KBM-7 (cell line): ENCODE measurements at regions not wholly inside any gene's neighbourhood (a gene's known extent, or its start where the extent isn't known, plus 50 kb on each side); places are given as distances from the start of the nearest gene placed in this dataset.
"Not testable (repeated sequence)": the region's sequence is repeated elsewhere in the genome, so short reads cannot be mapped to it uniquely, and the experiment has no call there.

Source experiments
- DNase-seq: peaks from one replicate; pipeline ENCODE4 v3.0.0-alpha.2; 2015
- in situ Hi-C: fragments of 300-500 bp; cut with MboI; formaldehyde crosslinking; loops from 2 replicates; pipeline ENCODE4 v1.14.3; 2020; ENCODE audit warnings: low sequenced_read_pairs, low pct_unique_long_range_greater_than_20kb, mixed read lengths

DNA sequence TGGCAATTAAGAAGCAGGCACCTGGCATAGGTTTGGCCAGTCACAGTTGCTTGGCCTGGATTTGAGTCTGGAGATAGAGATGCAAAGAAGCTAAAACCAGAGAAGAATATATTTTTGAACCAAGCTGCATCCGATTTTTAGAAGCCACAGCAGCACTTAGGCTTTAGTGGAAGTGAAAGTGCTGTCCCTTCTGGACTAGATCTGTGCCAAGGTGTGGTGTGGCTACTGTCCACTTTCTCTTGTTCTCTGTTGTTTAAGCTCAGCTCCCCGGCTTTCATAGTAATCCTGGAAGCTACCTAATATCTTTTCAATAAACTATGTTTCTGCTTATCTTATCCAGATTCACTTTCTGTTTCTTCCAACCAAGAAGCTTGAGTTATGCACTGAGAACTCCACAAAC lies 183.4 kb upstream of the THRB start:
- no peak for DNase-seq
- in situ Hi-C loops: no loop called here

DNA sequence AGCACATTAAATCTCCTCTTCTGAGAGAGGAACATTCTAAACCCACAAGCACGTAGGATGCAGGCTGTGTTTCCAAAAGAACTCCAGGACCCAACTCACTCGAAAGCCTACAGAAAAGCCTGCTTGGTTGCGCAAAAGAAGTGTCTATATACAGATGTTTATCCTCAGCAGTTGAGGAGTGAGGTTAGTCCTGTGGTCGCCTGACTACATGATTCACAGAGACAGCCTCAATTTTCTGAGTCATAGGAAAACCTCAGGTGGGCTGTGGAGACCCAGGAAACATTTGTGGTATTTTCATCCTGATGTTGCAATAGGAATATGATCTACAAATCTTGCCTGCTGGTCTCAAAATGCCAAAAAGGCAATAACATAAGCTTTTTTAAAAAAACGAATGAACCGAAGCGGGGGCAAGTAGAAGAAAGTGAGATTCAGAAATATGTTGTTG lies 183.8 kb upstream of the THRB start:
- DNase-seq: peak; percentile 80
- in situ Hi-C loops: no loop called here

- in situ Hi-C loops: no loop called here
- no peak for DNase-seq
Observed at GRCh38 chr3:24679429-24679828, 184.8 kb upstream of the THRB start.

DNA sequence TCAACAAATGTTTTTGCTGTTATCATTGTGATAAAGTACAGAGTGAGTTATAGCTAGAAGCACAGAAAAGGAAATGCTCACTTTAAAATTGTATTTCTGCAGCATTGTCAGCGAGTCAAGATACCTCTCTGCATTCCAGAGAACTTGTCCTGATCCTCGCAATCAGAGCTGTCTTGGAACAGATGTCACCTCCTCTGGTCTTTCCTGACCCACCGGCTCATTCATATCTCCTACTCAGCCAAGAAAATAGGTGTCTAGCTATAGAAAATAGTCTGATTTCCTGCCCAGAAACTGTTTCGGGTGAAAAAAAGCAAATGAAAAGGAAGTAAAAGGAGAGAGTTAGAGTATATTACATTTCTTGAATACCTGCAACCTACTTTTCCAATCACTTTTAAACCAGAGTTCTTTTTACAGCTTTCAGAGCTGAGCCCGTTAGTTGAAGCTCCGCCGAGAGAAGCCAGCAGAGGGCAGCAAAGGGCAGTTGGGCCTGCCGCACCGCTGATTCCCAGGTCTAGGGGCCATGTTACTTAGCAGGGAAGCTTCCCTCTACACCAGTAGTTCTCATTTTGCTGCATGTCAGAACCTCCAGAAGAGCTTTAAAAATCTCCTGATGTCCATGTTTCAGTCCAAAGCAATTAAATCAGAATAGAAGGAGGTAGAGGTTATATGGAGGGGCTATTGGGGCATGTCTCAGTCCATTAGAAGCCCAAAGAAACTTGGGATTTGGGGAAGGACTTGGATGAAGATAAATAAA lies 185.7 kb upstream of the THRB start:
- peak; percentile 73 for DNase-seq

DNA sequence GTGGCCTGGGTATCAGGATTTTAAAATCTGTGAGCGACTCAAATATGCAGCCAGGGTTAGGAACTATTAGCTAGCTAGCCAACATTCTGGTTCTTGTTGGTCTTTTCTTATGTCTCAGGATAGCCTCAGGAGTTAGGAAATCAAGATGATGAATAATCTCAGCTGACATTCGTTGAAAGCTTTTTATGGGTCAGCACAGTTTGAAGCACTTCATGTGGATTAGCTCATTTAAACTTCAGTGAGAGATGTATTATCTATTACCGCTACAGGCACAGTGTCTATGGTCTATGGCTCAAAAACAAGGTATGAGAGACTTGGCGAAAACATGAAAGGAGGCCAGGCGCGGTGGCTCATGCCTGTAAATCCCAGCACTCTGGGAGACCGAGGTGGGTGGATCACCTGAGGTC lies 187.5 kb upstream of the THRB start:
- in situ Hi-C loops: no loop called here
- no peak for DNase-seq

More for the DNA sequence above, 185.7 kb upstream of the THRB start:
- in situ Hi-C loops: no loop called here

- in situ Hi-C loops: no loop called here
Observed at GRCh38 chr3:24683090-24683489, 188.4 kb upstream of the THRB start.

GRCh38 chr3:24683633-24684384 lies 189.2 kb upstream of the THRB start:
- in situ Hi-C loops: no loop called here
- DNase-seq: peak; percentile 49

More at GRCh38 chr3:24683090-24683489, 188.4 kb upstream of the THRB start:
- no peak for DNase-seq

- in situ Hi-C loops: no loop called here
- no peak for DNase-seq
Observed at GRCh38 chr3:24684506-24685023, 189.9 kb upstream of the THRB start.

DNA sequence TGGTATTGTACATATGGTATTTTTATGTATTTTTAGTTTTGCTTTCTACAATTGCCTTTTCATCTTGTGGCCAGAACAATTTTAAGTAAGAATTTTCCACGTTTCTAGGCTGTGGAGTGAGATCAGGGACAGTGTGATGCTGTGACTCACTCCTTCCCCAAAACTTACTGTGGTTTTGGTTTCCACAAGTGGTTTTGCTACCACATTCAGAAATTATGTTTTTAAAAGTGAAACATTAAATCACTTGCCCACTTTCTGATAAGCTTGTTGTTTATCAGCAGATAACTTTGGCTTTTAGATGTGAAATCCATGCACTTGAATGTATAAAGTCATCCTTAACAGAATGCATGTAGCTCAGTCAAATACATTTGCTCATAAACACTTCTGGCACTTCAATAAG lies 192.2 kb upstream of the THRB start:
- in situ Hi-C loops: no loop called here
- peak; percentile 7 for DNase-seq

- no peak for DNase-seq
- in situ Hi-C loops: no loop called here
Observed at GRCh38 chr3:24687671-24688070, 193.0 kb upstream of the THRB start.

GRCh38 chr3:24688446-24689148 lies 193.9 kb upstream of the THRB start:
- in situ Hi-C loops: no loop called here
- DNase-seq: no peak

- no peak for DNase-seq
- in situ Hi-C loops: no loop called here
Observed at GRCh38 chr3:24689353-24689752, 194.7 kb upstream of the THRB start.

DNA sequence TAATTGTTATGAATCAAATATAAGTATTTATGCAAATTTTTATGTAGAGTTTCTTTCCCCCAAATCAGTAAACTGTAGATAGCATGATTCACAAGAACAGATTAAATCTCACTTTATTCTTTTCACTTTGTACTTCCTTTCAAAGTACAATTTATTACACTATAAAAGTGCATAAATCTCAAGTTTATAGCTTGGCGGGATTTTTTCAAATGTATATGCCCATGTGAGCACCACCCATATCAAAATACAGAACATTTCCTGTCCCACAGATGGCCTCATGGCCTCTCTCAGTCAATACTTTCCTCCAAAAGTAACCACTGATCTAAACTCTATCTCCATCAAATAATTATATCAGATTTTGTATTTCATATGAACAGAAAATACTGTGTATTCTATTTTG lies 196.1 kb upstream of the THRB start:
- in situ Hi-C loops: no loop called here
- DNase-seq: no peak

GRCh38 chr3:24699078-24699477 lies 204.4 kb upstream of the THRB start:
- in situ Hi-C loops, DNase-seq: not testable (repeated sequence)

DNA sequence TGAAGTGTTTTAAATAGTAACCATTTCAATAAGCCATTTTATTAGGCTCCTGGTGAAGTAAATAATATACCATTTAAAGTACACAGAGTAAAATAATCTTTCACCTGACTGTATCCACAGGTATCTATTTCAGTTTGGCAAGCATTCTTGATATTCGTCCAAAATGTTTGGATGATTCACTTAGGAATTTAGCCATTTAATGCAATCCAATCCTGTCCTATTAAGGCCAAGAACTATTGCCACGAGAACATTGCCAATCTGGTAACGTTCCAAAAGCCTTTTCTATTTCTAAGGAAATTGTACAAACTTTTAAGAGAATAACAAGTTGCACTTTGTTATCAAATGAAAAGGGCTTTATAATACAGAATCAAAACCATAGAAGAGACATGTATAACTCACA lies 209.8 kb upstream of the THRB start:
- no peak for DNase-seq
- in situ Hi-C loops: no loop called here

DNA sequence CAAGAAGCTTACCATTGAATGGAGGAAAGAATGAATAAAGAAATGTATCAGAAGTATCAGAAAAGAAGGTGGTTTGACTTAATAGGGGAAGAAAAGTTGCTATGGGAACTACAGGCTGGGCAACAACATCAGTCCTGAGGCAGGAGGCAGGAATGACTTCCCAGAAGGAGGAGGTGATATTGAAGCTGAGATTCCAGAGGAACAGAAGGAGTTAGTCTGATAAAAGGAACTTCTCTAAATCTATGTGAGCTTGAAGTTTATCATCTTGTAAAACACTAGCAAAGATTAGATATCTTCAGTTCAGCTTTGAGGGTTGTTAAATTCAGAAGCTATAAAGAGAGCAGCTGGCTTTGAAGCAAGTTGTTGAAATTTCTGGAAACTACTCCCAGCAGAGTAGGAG lies 213.3 kb upstream of the THRB start:
- in situ Hi-C loops: no loop called here
- no peak for DNase-seq

DNA sequence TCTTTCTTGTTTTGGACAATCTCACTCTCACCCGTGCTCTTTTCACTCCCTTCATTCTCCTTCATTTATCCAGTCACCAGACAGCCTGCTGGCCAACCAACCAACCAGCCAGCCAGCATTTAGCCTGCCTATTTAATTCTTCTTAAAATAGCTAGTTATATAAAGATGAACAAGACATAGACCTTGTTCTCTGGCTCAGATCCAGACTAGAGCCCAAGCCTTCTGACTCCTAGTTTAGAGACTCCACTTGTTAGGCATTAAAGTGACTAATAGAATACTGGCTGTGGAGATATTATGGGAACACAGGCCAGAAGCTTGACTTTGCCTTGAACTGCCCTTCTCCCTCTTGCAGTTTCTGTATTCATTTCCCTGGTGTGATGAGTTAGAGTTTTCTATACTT lies 215.3 kb upstream of the THRB start:
- in situ Hi-C loops: no loop called here
- no peak for DNase-seq

- no peak for DNase-seq
- in situ Hi-C loops: no loop called here
Observed at GRCh38 chr3:24713516-24713915, 218.9 kb upstream of the THRB start.

GRCh38 chr3:24714436-24714835 lies 219.8 kb upstream of the THRB start:
- no peak for DNase-seq
- in situ Hi-C loops: no loop called here
